ENCODE measurements at regions not wholly inside any gene's neighbourhood (a gene's known extent, or its start where the extent isn't known, plus 50 kb on each side); places are given as distances from the start of the nearest gene placed in this dataset.

DNA sequence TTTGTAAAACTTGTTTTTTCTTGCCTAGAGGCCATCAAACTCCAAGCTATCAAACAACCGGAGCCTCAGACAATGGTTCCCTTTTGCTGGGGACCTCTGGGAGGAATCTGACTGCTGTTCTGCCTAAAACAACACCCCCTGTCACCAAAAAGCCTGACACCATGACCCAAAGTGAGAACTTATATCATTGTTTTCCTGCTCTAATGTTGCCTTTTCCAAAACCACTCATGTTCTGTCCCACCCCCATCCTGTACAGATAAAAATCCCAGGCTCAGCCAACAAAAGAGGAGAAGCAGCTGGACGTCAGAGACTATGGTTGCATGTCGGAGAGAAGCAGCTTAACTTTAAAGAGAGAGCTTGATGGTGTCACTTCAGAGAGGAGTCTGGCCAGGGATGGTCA, 327.2 kb upstream of the CXADR start:
- H3K9me3 ChIP-seq = no peaks in the 10 kb centered on the region

DNA sequence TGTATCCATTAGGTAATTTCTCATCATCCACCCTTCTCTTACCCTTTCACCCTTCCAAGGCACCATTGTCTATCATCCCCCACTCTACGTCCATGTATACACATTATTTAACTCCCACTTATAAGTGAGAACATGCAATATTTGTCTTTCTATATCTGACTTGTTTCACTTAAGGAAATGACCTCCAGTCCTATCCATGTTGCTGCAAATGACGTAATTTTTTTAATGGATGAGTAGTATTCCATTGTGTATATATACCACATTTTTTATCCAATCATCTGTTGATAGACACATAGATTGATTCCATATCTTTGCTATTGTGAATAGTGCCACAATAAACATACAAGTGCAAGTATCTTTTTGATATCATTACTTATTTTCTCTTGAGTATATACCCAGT, 322.9 kb upstream of the CXADR start:
- DNase-seq = no peak
- TF ChIP-seq, protein P1, sequence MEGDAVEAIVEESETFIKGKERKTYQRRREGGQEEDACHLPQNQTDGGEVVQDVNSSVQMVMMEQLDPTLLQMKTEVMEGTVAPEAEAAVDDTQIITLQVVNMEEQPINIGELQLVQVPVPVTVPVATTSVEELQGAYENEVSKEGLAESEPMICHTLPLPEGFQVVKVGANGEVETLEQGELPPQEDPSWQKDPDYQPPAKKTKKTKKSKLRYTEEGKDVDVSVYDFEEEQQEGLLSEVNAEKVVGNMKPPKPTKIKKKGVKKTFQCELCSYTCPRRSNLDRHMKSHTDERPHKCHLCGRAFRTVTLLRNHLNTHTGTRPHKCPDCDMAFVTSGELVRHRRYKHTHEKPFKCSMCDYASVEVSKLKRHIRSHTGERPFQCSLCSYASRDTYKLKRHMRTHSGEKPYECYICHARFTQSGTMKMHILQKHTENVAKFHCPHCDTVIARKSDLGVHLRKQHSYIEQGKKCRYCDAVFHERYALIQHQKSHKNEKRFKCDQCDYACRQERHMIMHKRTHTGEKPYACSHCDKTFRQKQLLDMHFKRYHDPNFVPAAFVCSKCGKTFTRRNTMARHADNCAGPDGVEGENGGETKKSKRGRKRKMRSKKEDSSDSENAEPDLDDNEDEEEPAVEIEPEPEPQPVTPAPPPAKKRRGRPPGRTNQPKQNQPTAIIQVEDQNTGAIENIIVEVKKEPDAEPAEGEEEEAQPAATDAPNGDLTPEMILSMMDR (IDR thresholded peaks at IDR 0.05; ENCODE audit: low read depth, low read length) = no peak
- Histone ChIP-seq H3K4me1 (no peaks in the 10 kb centered on the region), H3K4me3 (ENCODE audit: low read depth, low read length) (no peak overlapping the region), H3K27me3 (no peaks in the 10 kb centered on the region), H3K36me3 (no peaks in the 10 kb centered on the region), H3K9me3 (no peaks in the 10 kb centered on the region)

More for the DNA sequence above, 327.2 kb upstream of the CXADR start:
- Histone ChIP-seq H3K27me3 (no peaks in the 10 kb centered on the region), H3K36me3 (no peaks in the 10 kb centered on the region), H3K4me3 (ENCODE audit: low read depth, low read length) (no peak overlapping the region), H3K4me1 (no peaks in the 10 kb centered on the region)
- DNase-seq = no peak
- TF ChIP-seq, protein P1 (IDR thresholded peaks at IDR 0.05; ENCODE audit: low read depth, low read length) = no peak

- H3K4me3 ChIP-seq (ENCODE audit: low read depth, low read length) = no peak overlapping the region
- no peaks in the 10 kb centered on the region for H3K36me3 ChIP-seq
- TF ChIP-seq, protein P1 (IDR thresholded peaks at IDR 0.05; ENCODE audit: low read depth, low read length) = no peak
- no peaks in the 10 kb centered on the region for H3K4me1 ChIP-seq
- H3K27me3 ChIP-seq = no peaks in the 10 kb centered on the region
- no peaks in the 10 kb centered on the region for H3K9me3 ChIP-seq
- DNase-seq = no peak
Measured at GRCh38 chr21:17191346-17191993, 321.4 kb upstream of the CXADR start.

- H3K36me3 ChIP-seq = no peaks in the 10 kb centered on the region
- TF ChIP-seq, protein P1 (IDR thresholded peaks at IDR 0.05; ENCODE audit: low read depth, low read length) = no peak
- no peak for DNase-seq
Measured at GRCh38 chr21:17195351-17195750, 317.5 kb upstream of the CXADR start.

GRCh38 chr21:17195976-17196375, 316.9 kb upstream of the CXADR start:
- H3K4me1 ChIP-seq = no peaks in the 10 kb centered on the region
- TF ChIP-seq, protein P1 (IDR thresholded peaks at IDR 0.05; ENCODE audit: low read depth, low read length) = no peak
- DNase-seq = no peak
- H3K9me3 ChIP-seq = no peaks in the 10 kb centered on the region
- no peak overlapping the region for H3K4me3 ChIP-seq (ENCODE audit: low read depth, low read length)
- no peaks in the 10 kb centered on the region for H3K27me3 ChIP-seq
- no peaks in the 10 kb centered on the region for H3K36me3 ChIP-seq

More at GRCh38 chr21:17195351-17195750, 317.5 kb upstream of the CXADR start:
- no peaks in the 10 kb centered on the region for H3K27me3 ChIP-seq
- H3K9me3 ChIP-seq = no peaks in the 10 kb centered on the region
- H3K4me3 ChIP-seq (ENCODE audit: low read depth, low read length) = no peak overlapping the region
- no peaks in the 10 kb centered on the region for H3K4me1 ChIP-seq

DNA sequence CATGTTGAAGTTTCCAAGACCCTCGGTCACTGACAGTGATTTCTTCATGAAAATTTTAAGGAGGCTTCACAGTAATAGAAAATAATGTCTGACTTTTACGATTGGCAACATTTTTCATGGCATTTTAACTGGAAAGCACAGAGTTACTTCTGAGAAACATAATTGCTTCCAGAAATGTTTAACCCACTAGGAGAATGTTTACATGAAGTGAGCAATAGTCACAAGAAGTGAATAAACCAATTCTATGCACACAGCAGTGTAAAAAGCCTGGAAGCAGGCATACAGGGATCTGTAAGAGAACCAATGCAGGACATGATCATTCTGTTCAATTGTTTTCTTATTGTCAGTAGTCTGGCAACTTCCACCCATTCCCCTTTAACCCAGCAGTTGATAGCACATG, 316.2 kb upstream of the CXADR start:
- Histone ChIP-seq H3K27me3 (no peaks in the 10 kb centered on the region), H3K36me3 (no peaks in the 10 kb centered on the region), H3K4me1 (no peaks in the 10 kb centered on the region), H3K9me3 (no peaks in the 10 kb centered on the region), H3K4me3 (ENCODE audit: low read depth, low read length) (no peak overlapping the region)
- DNase-seq = no peak
- TF ChIP-seq, protein P1 (IDR thresholded peaks at IDR 0.05; ENCODE audit: low read depth, low read length) = no peak
